ENCODE measurements at regions not wholly inside any gene's neighbourhood (a gene's known extent, or its start where the extent isn't known, plus 50 kb on each side); places are given as distances from the start of the nearest gene placed in this dataset.

DNA sequence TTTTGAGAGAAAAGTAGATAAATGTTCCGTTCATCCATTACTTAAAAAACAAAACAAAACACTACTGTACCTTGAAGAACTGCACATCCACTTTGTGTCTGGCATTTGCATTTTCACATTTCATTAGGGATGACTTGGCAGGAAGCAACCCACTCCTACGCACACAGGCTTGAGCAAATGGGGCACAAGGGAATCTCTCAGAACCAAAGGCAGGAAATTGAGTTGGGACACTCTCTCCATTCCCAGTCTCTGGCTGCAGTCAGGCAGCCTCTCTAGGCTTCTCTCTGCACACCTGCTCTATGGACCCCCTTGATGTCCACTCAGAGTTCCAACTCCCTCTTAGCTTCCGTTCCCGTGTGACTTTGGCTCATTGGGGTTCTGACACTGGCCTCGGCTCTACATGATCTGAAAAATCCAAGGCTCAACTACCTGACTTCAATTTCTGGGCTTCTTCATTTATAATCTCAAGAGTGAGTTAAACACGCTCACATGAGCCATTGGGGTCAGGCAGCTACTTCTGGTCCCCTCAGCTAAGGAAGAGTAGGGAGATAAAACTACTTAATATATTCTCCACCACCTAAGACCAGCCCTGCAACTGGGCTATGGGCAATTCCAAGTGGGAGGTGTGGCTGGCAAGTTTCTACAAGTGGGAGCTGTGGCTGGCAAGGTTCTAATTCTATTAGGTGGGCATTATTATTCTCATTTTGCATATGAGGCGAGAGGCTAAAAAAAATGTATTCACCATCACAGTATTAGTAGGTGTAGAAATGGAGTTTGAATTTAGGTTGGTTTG is 251.9 kb downstream of the SOD2 start:
- no peak for DNase-seq (ENCODE audit: low spot score in 2 of 2)
- Mint-ChIP-seq H3K4me3 (no peak overlapping the region), H3K36me3 (ENCODE audit: insufficient read depth) (no peaks in the 10 kb centered on the region)

DNA sequence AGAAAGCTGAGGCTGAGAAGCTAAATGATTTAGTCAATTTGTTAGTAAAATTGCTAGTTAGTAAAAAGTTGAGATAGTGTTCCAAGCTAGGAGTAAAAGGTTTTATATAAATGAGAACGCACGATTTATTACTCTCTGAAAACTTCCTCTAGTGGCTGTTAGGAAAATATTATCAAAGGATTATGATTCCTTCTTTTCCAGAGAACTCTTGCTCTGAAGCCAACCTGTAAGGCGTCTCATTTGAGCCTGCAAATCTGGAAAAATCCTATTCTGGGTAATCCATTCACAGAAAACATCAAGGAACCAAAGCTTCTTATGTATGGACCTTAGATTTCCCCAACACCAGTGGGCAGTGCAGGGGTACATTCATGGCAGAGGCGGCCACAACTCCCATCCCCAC is 252.7 kb downstream of the SOD2 start:
- DNase-seq (ENCODE audit: low spot score in 2 of 2) (no peak), ATAC-seq (replicated peaks; ENCODE audit: extremely low read depth, poor library complexity, severe bottlenecking) (no peak)
- Mint-ChIP-seq H3K27ac (ENCODE audit: low read depth) (no peak overlapping the region), H3K36me3 (ENCODE audit: insufficient read depth) (no peaks in the 10 kb centered on the region), H3K4me1 (no peaks in the 10 kb centered on the region), H3K4me3 (no peak overlapping the region), H3K9me3 (no peaks in the 10 kb centered on the region), H3K27me3 (peaks cover 62% of the 10 kb centered on the region)

More for the DNA sequence above, 251.9 kb downstream of the SOD2 start:
- Mint-ChIP-seq H3K9me3 (no peaks in the 10 kb centered on the region), H3K27ac (ENCODE audit: low read depth) (no peak overlapping the region), H3K4me1 (no peaks in the 10 kb centered on the region), H3K27me3 (peaks cover 55% of the 10 kb centered on the region)
- ATAC-seq (replicated peaks; ENCODE audit: extremely low read depth, poor library complexity, severe bottlenecking): no peak

DNA sequence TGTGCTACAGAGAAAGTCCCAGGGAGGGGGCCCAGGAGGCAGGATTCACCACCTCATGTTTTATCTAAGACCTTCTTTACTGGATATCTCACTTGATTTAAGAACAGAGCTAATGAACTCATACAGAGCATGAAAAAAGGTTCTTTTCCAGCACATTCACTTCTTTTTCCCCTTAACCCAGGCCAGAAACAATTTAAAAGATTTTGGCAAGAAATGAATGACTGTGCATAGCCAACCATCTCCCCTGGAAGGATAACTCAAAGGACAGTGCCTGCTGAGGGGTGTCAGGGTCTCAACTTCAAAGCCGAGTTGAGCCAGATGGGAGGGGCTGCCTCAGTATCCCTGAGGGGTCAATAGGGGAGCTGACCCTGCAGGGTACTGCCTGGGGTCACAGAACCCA is 253.4 kb downstream of the SOD2 start:
- H3K36me3 Mint-ChIP-seq (ENCODE audit: insufficient read depth): no peaks in the 10 kb centered on the region
- peaks cover 62% of the 10 kb centered on the region for H3K27me3 Mint-ChIP-seq
- H3K9me3 Mint-ChIP-seq: no peaks in the 10 kb centered on the region
- ATAC-seq (replicated peaks; ENCODE audit: extremely low read depth, poor library complexity, severe bottlenecking) (no peak), DNase-seq (ENCODE audit: low spot score in 2 of 2) (no peak)
- no peaks in the 10 kb centered on the region for H3K4me1 Mint-ChIP-seq
- H3K27ac Mint-ChIP-seq (ENCODE audit: low read depth): no peak overlapping the region
- H3K4me3 Mint-ChIP-seq: no peak overlapping the region

GRCh38 chr6:159438106-159438505 is 254.9 kb downstream of the SOD2 start:
- Mint-ChIP-seq H3K36me3 (ENCODE audit: insufficient read depth) (no peaks in the 10 kb centered on the region), H3K27me3 (peaks cover 51% of the 10 kb centered on the region)
- no peak for DNase-seq (ENCODE audit: low spot score in 2 of 2)

DNA sequence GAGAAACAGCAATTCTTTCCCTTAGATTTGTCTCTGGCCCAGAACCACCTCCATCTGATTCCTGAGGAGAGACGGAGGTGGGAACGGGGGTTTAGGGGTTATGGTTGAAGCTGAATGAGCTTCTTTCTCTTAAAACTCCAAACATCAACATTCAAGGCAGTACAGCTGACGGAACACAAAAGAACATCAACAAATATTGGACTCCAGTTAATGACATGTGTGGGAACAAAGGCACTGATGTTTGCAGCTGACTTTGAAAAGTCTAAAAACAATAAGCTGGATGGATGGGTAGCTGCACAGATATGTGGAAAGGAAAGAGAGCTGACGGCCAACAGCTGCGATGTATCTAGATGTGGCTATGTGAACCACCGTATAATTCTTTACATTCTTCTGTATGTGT is 256.5 kb downstream of the SOD2 start:
- Mint-ChIP-seq H3K9me3 (peaks cover 8% of the 10 kb centered on the region), H3K27me3 (peaks cover 45% of the 10 kb centered on the region), H3K36me3 (ENCODE audit: insufficient read depth) (no peaks in the 10 kb centered on the region), H3K4me3 (no peak overlapping the region), H3K4me1 (no peaks in the 10 kb centered on the region), H3K27ac (ENCODE audit: low read depth) (no peak overlapping the region)
- no peak for DNase-seq (ENCODE audit: low spot score in 2 of 2)
- no peak for ATAC-seq (replicated peaks; ENCODE audit: extremely low read depth, poor library complexity, severe bottlenecking)

More at GRCh38 chr6:159438106-159438505, 254.9 kb downstream of the SOD2 start:
- H3K4me3 Mint-ChIP-seq: no peak overlapping the region
- no peaks in the 10 kb centered on the region for H3K4me1 Mint-ChIP-seq
- H3K27ac Mint-ChIP-seq (ENCODE audit: low read depth): no peak overlapping the region
- no peak for ATAC-seq (replicated peaks; ENCODE audit: extremely low read depth, poor library complexity, severe bottlenecking)
- H3K9me3 Mint-ChIP-seq: peaks cover 6% of the 10 kb centered on the region

GRCh38 chr6:159435701-159436100 is 257.3 kb downstream of the SOD2 start:
- Mint-ChIP-seq H3K4me1 (no peaks in the 10 kb centered on the region), H3K27me3 (peaks cover 43% of the 10 kb centered on the region), H3K9me3 (peaks cover 12% of the 10 kb centered on the region), H3K27ac (ENCODE audit: low read depth) (no peak overlapping the region), H3K4me3 (no peak overlapping the region), H3K36me3 (ENCODE audit: insufficient read depth) (no peaks in the 10 kb centered on the region)
- DNase-seq (ENCODE audit: low spot score in 2 of 2) (no peak), ATAC-seq (replicated peaks; ENCODE audit: extremely low read depth, poor library complexity, severe bottlenecking) (no peak)

DNA sequence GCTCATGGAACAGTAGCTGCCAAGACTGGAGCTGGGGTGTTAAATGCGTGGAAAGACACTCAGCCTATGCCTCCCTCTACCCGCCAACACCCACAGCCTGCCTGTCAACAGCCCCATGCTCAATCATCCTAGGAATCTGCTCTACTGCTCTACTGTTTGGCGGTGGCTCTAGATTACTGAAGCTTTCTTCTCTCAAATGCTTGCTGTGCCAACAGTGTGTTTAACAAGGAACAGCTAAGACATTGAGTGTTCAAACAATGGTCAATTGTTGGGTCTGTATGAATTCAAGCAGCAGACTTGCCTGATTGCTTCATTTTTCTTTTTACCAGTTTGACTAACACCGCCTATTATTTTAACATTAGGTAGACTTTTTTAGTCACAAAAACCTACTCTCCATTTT is 258.6 kb downstream of the SOD2 start:
- H3K27ac Mint-ChIP-seq (ENCODE audit: low read depth): no peak overlapping the region
- H3K4me1 Mint-ChIP-seq: no peaks in the 10 kb centered on the region
- ATAC-seq (replicated peaks; ENCODE audit: extremely low read depth, poor library complexity, severe bottlenecking): no peak
- peaks cover 12% of the 10 kb centered on the region for H3K9me3 Mint-ChIP-seq
- peaks cover 51% of the 10 kb centered on the region for H3K27me3 Mint-ChIP-seq
- no peak for DNase-seq (ENCODE audit: low spot score in 2 of 2)
- no peak overlapping the region for H3K4me3 Mint-ChIP-seq
- H3K36me3 Mint-ChIP-seq (ENCODE audit: insufficient read depth): no peaks in the 10 kb centered on the region

DNA sequence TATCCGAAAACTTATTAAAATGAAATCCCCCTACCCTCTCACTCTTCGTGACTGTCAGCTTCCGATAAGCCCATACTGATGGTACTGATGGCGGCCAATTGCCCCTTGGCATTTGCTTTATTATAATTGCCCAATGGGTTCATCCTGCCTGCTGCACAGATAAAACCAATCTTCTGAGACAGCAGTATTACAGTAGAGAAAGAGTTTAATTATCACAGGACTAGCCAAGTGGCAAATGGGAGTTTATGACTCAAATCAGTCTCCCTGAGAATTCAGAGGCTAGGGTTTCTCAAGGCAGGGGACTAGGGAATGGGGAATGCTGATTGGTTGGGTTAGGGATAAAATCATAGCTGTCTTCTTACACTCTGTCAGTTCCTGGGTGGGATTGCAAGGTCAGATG is 259.5 kb downstream of the SOD2 start:
- H3K4me3 Mint-ChIP-seq: no peak overlapping the region
- no peak for DNase-seq (ENCODE audit: low spot score in 2 of 2)
- ATAC-seq (replicated peaks; ENCODE audit: extremely low read depth, poor library complexity, severe bottlenecking): no peak
- H3K36me3 Mint-ChIP-seq (ENCODE audit: insufficient read depth): no peaks in the 10 kb centered on the region
- no peaks in the 10 kb centered on the region for H3K4me1 Mint-ChIP-seq
- H3K27me3 Mint-ChIP-seq: peaks cover 52% of the 10 kb centered on the region
- H3K9me3 Mint-ChIP-seq: peaks cover 12% of the 10 kb centered on the region
- H3K27ac Mint-ChIP-seq (ENCODE audit: low read depth): no peak overlapping the region

GRCh38 chr6:159431750-159432149 is 261.3 kb downstream of the SOD2 start:
- DNase-seq (ENCODE audit: low spot score in 2 of 2) (no peak), ATAC-seq (replicated peaks; ENCODE audit: extremely low read depth, poor library complexity, severe bottlenecking) (no peak)
- Mint-ChIP-seq H3K4me1 (no peaks in the 10 kb centered on the region), H3K36me3 (ENCODE audit: insufficient read depth) (no peaks in the 10 kb centered on the region), H3K27ac (ENCODE audit: low read depth) (no peak overlapping the region), H3K27me3 (peaks cover 50% of the 10 kb centered on the region), H3K4me3 (no peak overlapping the region), H3K9me3 (peaks cover 12% of the 10 kb centered on the region)

DNA sequence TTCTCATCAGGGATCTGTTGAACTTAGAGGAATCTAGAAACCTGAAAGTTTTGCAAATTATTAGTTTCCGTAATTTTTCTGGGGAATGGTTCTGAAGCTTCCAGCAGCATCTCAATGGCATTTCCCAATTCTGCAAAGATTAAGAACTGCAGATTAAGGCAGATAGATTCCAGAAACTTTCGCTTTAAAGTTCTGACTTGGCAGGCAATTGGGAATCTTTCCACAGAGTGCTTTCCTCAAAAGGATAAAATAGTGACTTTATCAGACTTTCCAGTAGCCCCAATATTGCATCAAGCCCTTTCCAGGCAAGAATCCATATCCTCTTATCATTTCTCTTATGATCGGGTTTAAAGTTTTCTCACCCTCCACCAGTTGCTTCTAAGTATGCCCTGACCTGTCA is 261.1 kb downstream of the FNDC1 start:
- no peaks in the 10 kb centered on the region for H3K4me1 Mint-ChIP-seq
- ATAC-seq (replicated peaks; ENCODE audit: extremely low read depth, poor library complexity, severe bottlenecking) (no peak), DNase-seq (ENCODE audit: low spot score in 2 of 2) (no peak)
- H3K9me3 Mint-ChIP-seq: peaks cover 12% of the 10 kb centered on the region
- no peak overlapping the region for H3K4me3 Mint-ChIP-seq
- no peak overlapping the region for H3K27ac Mint-ChIP-seq (ENCODE audit: low read depth)
- peaks cover 50% of the 10 kb centered on the region for H3K27me3 Mint-ChIP-seq
- no peaks in the 10 kb centered on the region for H3K36me3 Mint-ChIP-seq (ENCODE audit: insufficient read depth)

DNA sequence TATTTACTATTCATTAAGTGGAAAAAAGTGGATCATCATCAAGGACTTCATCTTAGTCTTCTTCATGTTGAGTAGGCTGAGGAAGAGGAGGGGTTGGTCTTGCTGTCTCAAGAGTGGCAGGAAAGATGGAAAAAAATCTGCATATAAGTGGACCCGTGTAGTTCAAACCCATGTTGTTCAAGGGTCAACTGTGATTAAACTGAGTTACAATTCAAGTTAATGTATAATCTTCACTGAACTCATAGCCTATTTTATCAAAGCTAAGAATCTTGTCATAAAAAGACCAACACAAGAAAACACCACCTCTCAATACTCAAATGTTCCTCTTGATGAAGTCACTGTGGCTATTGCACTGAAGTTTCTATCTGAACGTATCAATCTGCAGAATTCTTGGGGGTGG is 260.2 kb downstream of the FNDC1 start:
- Mint-ChIP-seq H3K9me3 (peaks cover 12% of the 10 kb centered on the region), H3K4me3 (no peak overlapping the region)
- no peak for ATAC-seq (replicated peaks; ENCODE audit: extremely low read depth, poor library complexity, severe bottlenecking)

DNA sequence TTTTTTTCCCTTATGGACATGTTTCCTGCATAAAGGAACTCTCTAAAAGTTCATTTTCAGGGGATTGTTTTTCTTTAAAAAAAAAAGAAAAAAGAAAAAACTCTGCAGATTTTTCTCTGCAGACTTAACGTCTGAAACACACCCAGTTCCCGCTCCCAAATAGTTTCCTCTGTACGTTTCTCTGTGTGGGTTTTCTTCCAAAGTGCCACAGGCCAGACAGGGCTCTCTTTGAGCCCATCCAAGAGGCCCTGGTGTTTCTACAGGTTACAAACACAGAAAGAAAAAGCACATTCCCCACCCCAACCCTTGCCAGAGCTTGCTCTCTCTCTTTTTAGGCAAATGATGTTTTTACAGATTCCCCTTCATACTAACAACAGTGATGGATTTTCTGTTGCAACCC is 258.6 kb downstream of the FNDC1 start:
- H3K27me3 Mint-ChIP-seq: peaks cover 62% of the 10 kb centered on the region
- peaks cover 6% of the 10 kb centered on the region for H3K9me3 Mint-ChIP-seq
- H3K27ac Mint-ChIP-seq (ENCODE audit: low read depth): no peak overlapping the region
- ATAC-seq (replicated peaks; ENCODE audit: extremely low read depth, poor library complexity, severe bottlenecking) (no peak), DNase-seq (ENCODE audit: low spot score in 2 of 2) (no peak)
- H3K4me3 Mint-ChIP-seq: no peak overlapping the region
- no peaks in the 10 kb centered on the region for H3K4me1 Mint-ChIP-seq
- H3K36me3 Mint-ChIP-seq (ENCODE audit: insufficient read depth): no peaks in the 10 kb centered on the region

More for the DNA sequence above, 260.2 kb downstream of the FNDC1 start:
- peaks cover 58% of the 10 kb centered on the region for H3K27me3 Mint-ChIP-seq
- no peak for DNase-seq (ENCODE audit: low spot score in 2 of 2)
- H3K27ac Mint-ChIP-seq (ENCODE audit: low read depth): no peak overlapping the region
- no peaks in the 10 kb centered on the region for H3K4me1 Mint-ChIP-seq
- H3K36me3 Mint-ChIP-seq (ENCODE audit: insufficient read depth): no peaks in the 10 kb centered on the region

- H3K4me3 Mint-ChIP-seq: no peak overlapping the region
- H3K27ac Mint-ChIP-seq (ENCODE audit: low read depth): no peak overlapping the region
- ATAC-seq (replicated peaks; ENCODE audit: extremely low read depth, poor library complexity, severe bottlenecking): no peak
Observed at GRCh38 chr6:159427335-159427734, 258.1 kb downstream of the FNDC1 start.

More at GRCh38 chr6:159427335-159427734, 258.1 kb downstream of the FNDC1 start:
- no peaks in the 10 kb centered on the region for H3K36me3 Mint-ChIP-seq (ENCODE audit: insufficient read depth)
- no peak for DNase-seq (ENCODE audit: low spot score in 2 of 2)
- H3K4me1 Mint-ChIP-seq: no peaks in the 10 kb centered on the region
- H3K27me3 Mint-ChIP-seq: peaks cover 62% of the 10 kb centered on the region
- peaks cover 6% of the 10 kb centered on the region for H3K9me3 Mint-ChIP-seq

Data from central memory CD8-positive, alpha-beta T cell (primary cell).